ENCODE measurements at regions not wholly inside any gene's neighbourhood (a gene's known extent, or its start where the extent isn't known, plus 50 kb on each side); places are given as distances from the start of the nearest gene placed in this dataset.

GRCh38 chr10:113219446-113219845, 269.4 kb downstream of the TCF7L2 start:
- FAIRE-seq, result no peak

- FAIRE-seq, result no peak
Observed at GRCh38 chr10:113221756-113222168, 271.7 kb downstream of the TCF7L2 start.

GRCh38 chr10:113222207-113222606, 272.2 kb downstream of the TCF7L2 start:
- no peak for FAIRE-seq

GRCh38 chr10:113225364-113225763, 275.3 kb downstream of the TCF7L2 start:
- FAIRE-seq, result no peak

GRCh38 chr10:113225903-113226302, 275.9 kb downstream of the TCF7L2 start:
- FAIRE-seq, result no peak

GRCh38 chr10:113226399-113226798, 276.4 kb downstream of the TCF7L2 start:
- no peak for FAIRE-seq

- FAIRE-seq, result no peak
Observed at GRCh38 chr10:113226831-113227445, 276.9 kb downstream of the TCF7L2 start.

- FAIRE-seq, result no peak
Observed at GRCh38 chr10:113228530-113228929, 278.5 kb downstream of the TCF7L2 start.

- no peak for FAIRE-seq
Observed at GRCh38 chr10:113230011-113230610, 280.1 kb downstream of the TCF7L2 start.

GRCh38 chr10:113232928-113233511, 283.0 kb downstream of the TCF7L2 start:
- FAIRE-seq, result no peak

GRCh38 chr10:113234481-113234880, 284.4 kb downstream of the TCF7L2 start:
- no peak for FAIRE-seq

- FAIRE-seq, result no peak
Observed at GRCh38 chr10:113235508-113235907, 285.5 kb downstream of the TCF7L2 start.

GRCh38 chr10:113236998-113237397, 287.0 kb downstream of the TCF7L2 start:
- no peak for FAIRE-seq

- FAIRE-seq, result no peak
Observed at GRCh38 chr10:113239566-113240350, 289.7 kb downstream of the TCF7L2 start.

GRCh38 chr10:113240736-113241135, 290.7 kb downstream of the TCF7L2 start:
- no peak for FAIRE-seq

GRCh38 chr10:113241599-113242360, 291.7 kb downstream of the TCF7L2 start:
- FAIRE-seq, result no peak

GRCh38 chr10:113243311-113243710, 293.3 kb downstream of the TCF7L2 start:
- FAIRE-seq, result no peak

GRCh38 chr10:113244750-113245149, 294.7 kb downstream of the TCF7L2 start:
- no peak for FAIRE-seq

GRCh38 chr10:113245286-113245685, 295.2 kb downstream of the TCF7L2 start:
- no peak for FAIRE-seq

GRCh38 chr10:113247050-113247449, 297.0 kb downstream of the TCF7L2 start:
- no peak for FAIRE-seq

GRCh38 chr10:113252650-113253618, 299.9 kb upstream of the HABP2 start:
- no peak for FAIRE-seq
